ENCODE measurements at regions not wholly inside any gene's neighbourhood (a gene's known extent, or its start where the extent isn't known, plus 50 kb on each side); places are given as distances from the start of the nearest gene placed in this dataset.
"Not testable (repeated sequence)": the region's sequence is repeated elsewhere in the genome, so short reads cannot be mapped to it uniquely, and the experiment has no call there.

DNA sequence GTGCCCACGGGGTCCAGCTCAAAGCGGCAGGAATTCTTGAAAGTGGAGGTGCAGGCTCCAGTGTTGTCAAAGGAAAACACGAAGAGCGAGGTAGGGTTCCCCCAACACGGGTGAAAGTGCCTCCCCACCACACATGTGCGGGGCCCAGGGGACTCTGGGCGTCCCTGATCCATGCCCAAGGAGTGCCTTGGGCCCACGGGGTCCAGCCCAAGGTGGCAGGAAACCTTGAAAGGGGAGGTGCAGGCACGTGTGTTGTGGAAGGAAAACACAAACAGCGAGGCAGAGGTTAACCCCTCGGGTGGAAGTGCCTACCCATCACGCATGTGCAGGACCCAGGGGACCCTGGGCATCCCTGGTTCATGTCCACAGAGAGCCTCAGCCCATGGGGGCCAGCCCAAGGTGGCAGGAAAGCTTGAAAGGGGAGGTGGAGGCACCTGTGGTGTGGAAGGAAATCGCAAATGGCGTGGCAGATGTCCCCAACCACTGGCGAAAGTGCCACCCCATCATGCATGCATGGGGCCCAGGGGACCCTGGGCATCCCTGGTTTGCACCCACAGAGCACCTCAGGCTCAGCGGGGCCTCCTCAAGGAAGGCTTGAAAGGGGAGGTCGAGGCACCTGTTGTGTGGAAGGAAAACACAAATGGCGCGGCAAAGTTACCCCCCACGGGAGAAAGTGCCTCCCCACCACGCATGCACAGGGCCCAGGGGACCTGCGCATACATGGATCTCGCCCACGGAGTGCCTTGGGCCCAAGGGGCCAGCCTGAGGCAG is 584.6 kb downstream of the ALG10 start:
- no peak for DNase-seq (ENCODE audit: low read depth)

DNA sequence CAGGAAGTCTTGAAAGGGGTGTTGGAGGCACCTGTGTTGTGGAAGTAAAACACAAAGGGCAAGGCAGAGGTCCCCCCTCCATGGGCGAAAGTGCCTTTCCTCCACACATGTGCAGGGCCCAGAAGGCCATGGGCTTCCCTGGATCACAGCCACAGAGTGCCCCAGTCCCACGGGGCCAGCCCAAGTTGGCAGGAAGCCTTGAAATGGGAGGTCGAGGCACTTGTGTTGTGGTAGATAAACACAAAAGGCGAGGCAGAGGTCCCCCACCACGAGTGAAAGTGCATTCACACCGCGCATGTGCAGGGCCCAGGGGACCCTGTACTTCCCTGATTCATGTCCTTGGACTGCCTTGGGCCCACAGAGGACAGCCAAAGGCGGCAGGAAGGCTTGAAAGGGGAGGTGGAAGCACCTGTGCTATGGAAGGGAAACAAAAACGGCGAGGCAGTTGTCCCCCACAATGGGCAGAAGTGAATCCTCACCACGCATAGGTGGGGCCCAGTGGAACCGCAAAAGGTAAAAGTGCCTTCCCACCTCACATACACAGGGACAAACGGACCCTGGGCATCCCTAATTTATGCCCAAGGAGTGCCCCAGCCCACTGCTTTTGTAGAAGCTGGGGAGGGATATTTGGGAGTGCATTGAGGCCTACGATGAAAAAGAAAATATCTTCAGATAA is 585.4 kb downstream of the ALG10 start:
- DNase-seq (ENCODE audit: low read depth): no peak

DNA sequence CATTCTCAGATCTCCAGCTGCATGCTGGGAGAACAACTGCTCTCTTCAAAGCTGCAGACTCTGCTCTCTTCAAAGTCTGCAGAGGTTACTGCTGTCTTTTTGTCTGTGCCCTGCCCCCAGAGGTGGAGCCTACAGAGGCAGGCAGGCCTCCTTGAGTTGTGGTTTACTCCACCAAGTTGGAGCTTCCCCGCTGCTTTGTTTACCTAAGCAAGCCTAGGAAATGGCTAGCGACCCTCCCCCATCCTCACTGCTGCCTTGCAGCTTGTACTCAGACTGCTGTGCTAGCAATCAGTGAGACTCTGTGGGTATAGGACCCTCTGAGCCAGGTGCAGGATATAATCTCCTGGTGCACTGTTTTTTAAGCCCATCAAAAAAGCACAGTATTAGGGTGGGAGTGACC is 591.7 kb downstream of the ALG10 start:
- DNase-seq (ENCODE audit: low read depth): not testable (repeated sequence)

DNA sequence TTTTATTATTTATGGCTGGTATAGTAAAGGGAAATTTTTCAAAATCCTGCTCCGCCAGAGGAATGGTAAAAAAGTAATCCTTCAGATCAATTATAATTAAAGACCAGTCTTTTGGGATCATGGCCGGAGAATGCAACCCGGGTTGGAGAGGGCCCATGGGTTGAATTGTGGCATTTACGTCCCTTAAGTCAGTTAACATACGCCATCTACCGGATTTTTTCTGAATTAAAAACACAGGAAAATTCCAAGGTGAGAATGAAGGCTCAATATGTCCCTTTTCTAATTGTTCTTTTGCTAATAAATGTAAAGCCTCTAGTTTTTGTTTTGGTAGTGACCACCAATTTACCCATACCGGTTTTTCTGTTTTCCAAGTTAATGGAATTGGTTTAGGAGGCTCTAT is 602.8 kb downstream of the ALG10 start:
- peak; percentile 32 for DNase-seq (ENCODE audit: low read depth)

DNA sequence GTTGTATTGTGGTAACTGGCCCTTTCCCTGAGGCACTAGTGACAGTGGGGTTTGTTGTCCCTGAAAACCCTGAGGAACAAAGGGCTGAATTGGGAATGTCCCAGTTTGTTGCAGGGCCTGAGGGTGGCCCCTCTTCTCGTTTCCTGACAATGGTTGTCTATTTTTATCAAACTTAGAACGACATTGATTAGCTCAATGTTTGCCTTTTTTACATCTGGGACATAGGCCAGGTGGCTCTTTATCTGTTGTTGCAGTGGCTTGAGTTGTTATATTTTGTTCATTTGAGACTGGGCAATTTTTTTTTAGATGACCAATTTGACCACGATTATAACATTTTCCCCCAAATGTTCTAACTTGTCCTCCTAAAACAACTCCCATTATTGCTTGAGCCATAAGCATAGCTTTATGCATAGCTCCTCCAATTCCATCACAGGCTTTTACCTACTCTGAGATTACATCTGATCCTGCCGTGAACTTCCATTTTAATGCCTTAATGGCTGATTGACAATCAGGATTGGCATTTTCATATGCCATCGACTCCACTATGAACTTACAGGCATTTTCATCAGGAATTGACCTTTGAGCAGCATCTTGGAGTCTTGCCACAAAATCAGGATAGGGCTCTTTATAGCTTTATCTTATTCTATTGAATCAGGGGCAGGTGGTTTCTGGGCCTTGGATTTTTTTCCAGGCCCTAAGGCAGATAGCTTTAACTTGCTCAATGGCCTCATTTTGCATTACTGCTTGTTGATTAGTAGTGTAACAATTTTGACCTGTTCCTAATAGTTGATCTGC is 604.3 kb downstream of the ALG10 start:
- no peak for DNase-seq (ENCODE audit: low read depth)
